ENCODE measurements at regions not wholly inside any gene's neighbourhood (a gene's known extent, or its start where the extent isn't known, plus 50 kb on each side); places are given as distances from the start of the nearest gene placed in this dataset.
"Not testable (repeated sequence)": the region's sequence is repeated elsewhere in the genome, so short reads cannot be mapped to it uniquely, and the experiment has no call there.

DNA sequence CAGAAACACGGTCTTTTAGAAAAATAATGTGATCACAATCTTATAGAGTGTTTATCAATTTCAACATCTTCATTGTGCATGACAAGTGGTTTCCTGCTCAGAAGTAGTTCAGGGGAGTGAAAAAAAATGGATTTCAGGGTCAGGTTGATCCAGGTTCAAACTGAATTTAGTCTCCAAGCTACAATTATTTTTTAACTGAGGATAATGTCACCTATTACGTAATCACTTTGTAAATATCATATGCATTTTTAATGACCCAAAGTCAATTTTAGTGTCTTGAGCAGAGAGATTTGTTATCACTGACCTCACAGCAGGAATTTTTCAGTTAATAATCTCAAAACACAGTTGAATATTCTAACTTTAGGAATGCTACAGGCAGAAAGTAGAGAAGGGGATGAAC is 627.2 kb upstream of the LUZP2 start:
- H3K9me3 ChIP-seq: no peaks in the 10 kb centered on the region
- no peaks in the 10 kb centered on the region for H3K27me3 ChIP-seq
- no peaks in the 10 kb centered on the region for H3K4me1 ChIP-seq
- H3K27ac ChIP-seq: no peak overlapping the region
- H3K36me3 ChIP-seq: no peaks in the 10 kb centered on the region
- TF ChIP-seq POLR2AphosphoS5 (IDR thresholded peaks at IDR 0.05; ENCODE audit: insufficient read depth in 1 of 2, low read depth in 1 of 2) (no peak), POLR2A (IDR thresholded peaks at IDR 0.05) (no peak)
- TF ChIP-seq, protein P1, sequence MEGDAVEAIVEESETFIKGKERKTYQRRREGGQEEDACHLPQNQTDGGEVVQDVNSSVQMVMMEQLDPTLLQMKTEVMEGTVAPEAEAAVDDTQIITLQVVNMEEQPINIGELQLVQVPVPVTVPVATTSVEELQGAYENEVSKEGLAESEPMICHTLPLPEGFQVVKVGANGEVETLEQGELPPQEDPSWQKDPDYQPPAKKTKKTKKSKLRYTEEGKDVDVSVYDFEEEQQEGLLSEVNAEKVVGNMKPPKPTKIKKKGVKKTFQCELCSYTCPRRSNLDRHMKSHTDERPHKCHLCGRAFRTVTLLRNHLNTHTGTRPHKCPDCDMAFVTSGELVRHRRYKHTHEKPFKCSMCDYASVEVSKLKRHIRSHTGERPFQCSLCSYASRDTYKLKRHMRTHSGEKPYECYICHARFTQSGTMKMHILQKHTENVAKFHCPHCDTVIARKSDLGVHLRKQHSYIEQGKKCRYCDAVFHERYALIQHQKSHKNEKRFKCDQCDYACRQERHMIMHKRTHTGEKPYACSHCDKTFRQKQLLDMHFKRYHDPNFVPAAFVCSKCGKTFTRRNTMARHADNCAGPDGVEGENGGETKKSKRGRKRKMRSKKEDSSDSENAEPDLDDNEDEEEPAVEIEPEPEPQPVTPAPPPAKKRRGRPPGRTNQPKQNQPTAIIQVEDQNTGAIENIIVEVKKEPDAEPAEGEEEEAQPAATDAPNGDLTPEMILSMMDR (IDR thresholded peaks at IDR 0.05): no peak
- no peak for DNase-seq (ENCODE audit: extremely low spot score in 2 of 2)
- intact Hi-C loops (cut with DNase I): no loop called here
- H3K4me3 ChIP-seq: no peak overlapping the region

DNA sequence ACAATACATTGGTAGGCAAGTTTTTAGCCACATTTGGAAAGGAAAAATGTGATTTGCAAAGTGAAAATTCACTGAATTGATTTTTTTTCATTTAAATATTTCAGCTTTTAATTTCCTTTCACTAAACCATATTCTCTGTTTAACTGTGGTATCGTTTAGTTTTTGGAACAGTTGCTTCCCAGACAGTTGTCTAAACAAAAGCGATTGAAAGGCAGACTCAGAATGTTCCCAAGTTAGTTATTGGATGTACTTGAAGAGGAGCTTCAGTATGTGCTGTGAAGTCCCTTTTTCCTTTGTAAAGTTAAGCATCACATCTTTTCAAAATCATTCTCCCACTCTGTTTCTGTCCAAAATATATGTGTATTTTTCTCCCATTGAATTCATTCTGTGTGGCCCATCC is 623.4 kb upstream of the LUZP2 start:
- no peaks in the 10 kb centered on the region for H3K27me3 ChIP-seq
- no peaks in the 10 kb centered on the region for H3K36me3 ChIP-seq
- DNase-seq (ENCODE audit: extremely low spot score in 2 of 2): no peak
- intact Hi-C loops (cut with DNase I): no loop called here
- TF ChIP-seq POLR2AphosphoS5 (IDR thresholded peaks at IDR 0.05; ENCODE audit: insufficient read depth in 1 of 2, low read depth in 1 of 2) (no peak), POLR2A (IDR thresholded peaks at IDR 0.05) (no peak)
- TF ChIP-seq, protein P1 (IDR thresholded peaks at IDR 0.05): no peak
- no peak overlapping the region for H3K27ac ChIP-seq
- no peaks in the 10 kb centered on the region for H3K4me1 ChIP-seq
- H3K9me3 ChIP-seq: no peaks in the 10 kb centered on the region
- no peak overlapping the region for H3K4me3 ChIP-seq

GRCh38 chr11:23875176-23875850 is 621.5 kb upstream of the LUZP2 start:
- H3K27ac ChIP-seq: no peak overlapping the region
- H3K36me3 ChIP-seq: no peaks in the 10 kb centered on the region
- TF ChIP-seq POLR2A (IDR thresholded peaks at IDR 0.05): no peak
- TF ChIP-seq, protein P1 (IDR thresholded peaks at IDR 0.05): no peak
- no peak for TF ChIP-seq POLR2AphosphoS5 (IDR thresholded peaks at IDR 0.05; ENCODE audit: insufficient read depth in 1 of 2, low read depth in 1 of 2)
- DNase-seq (ENCODE audit: extremely low spot score in 2 of 2): no peak
- no peaks in the 10 kb centered on the region for H3K4me1 ChIP-seq
- H3K4me3 ChIP-seq: no peak overlapping the region
- no peaks in the 10 kb centered on the region for H3K9me3 ChIP-seq
- intact Hi-C loops (cut with DNase I): no loop called here
- H3K27me3 ChIP-seq: no peaks in the 10 kb centered on the region

DNA sequence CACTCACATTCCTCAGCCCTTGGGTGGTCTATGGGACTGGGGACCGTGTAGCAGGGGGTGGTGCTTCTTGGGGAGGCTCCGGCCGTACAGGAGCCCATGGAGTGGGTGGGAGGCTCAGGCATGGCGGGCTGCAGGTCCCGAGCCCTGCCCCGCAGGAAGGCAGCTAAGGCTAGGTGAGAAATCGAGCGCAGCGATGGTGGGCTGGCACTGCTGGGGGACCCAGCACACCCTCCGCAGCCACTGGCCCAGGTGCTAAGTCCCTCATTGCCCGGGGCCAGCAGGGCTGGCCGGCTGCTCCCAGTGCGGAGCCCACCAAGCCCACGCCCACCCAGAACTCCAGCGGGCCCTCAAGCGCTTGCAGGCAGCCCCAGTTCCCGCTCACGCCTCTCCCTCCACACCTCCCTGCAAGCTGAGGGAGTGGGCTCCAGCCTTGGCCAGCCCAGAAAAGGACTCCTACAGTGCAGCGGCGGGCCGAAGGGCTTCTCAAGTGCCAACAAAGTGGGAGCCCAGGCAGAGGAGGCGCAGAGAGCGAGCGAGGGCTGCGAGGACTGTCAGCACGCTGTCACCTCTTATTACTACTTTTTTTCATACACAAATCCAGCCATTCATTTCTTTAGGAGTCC is 613.3 kb upstream of the LUZP2 start:
- intact Hi-C loops (cut with DNase I); H3K4me3 ChIP-seq; H3K9me3 ChIP-seq; H3K4me1 ChIP-seq; H3K27ac ChIP-seq; H3K36me3 ChIP-seq; H3K27me3 ChIP-seq; DNase-seq (ENCODE audit: extremely low spot score in 2 of 2): not testable (repeated sequence)

DNA sequence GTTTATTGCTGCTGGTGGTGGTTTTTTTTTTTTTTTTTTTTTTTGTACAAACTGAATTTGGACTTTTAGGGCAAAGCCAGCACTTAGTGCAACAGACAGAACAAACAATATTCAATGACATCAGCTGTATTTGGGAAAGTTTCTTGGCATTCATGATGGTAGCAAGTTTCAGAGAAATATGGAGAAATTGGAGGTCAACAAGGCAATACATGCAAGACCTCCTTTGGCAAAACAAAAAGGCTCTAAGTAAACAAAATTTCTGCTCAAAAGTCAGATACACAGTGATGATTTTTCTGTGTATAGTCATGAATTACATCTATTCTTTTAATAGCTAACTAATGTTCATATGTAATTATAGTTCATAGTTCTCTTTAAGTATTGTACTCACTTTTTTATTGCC is 612.5 kb upstream of the LUZP2 start:
- TF ChIP-seq POLR2AphosphoS5 (IDR thresholded peaks at IDR 0.05; ENCODE audit: insufficient read depth in 1 of 2, low read depth in 1 of 2) (no peak), POLR2A (IDR thresholded peaks at IDR 0.05) (no peak)
- TF ChIP-seq, protein P1 (IDR thresholded peaks at IDR 0.05): no peak
- DNase-seq (ENCODE audit: extremely low spot score in 2 of 2): no peak
- no peak overlapping the region for H3K4me3 ChIP-seq
- no peaks in the 10 kb centered on the region for H3K27me3 ChIP-seq
- H3K27ac ChIP-seq: no peak overlapping the region
- no peaks in the 10 kb centered on the region for H3K9me3 ChIP-seq
- H3K4me1 ChIP-seq: no peaks in the 10 kb centered on the region
- intact Hi-C loops (cut with DNase I): no loop called here
- H3K36me3 ChIP-seq: no peaks in the 10 kb centered on the region
